ENCODE measurements at regions not wholly inside any gene's neighbourhood (a gene's known extent, or its start where the extent isn't known, plus 50 kb on each side); places are given as distances from the start of the nearest gene placed in this dataset.
"Not testable (repeated sequence)": the region's sequence is repeated elsewhere in the genome, so short reads cannot be mapped to it uniquely, and the experiment has no call there.

- DNase-seq (ENCODE audit: low spot score in 2 of 2), result no peak
- Histone ChIP-seq H3K4me3 (no peak overlapping the region), H3K27me3 (no peaks in the 10 kb centered on the region), H3K36me3 (no peaks in the 10 kb centered on the region), H3K9me3 (peaks cover 0 to 3% of the 10 kb centered on the region in 2 donors), H3K27ac (no peak overlapping the region), H3K4me1 (no peaks in the 10 kb centered on the region)
- intact Hi-C loops (cut with DNase I), result no loop called here
- no peak for TF ChIP-seq CTCF (IDR thresholded peaks at IDR 0.05)
Measured at GRCh38 chr5:99348597-99348996, 419.8 kb upstream of the CHD1 start.

GRCh38 chr5:99339758-99340157, 411.0 kb upstream of the CHD1 start:
- H3K27ac ChIP-seq, H3K9me3 ChIP-seq: not testable (repeated sequence)

GRCh38 chr5:99334936-99335335, 406.1 kb upstream of the CHD1 start:
- Histone ChIP-seq H3K9me3 (no peaks in the 10 kb centered on the region), H3K27me3 (no peaks in the 10 kb centered on the region), H3K4me3 (no peak overlapping the region), H3K4me1 (no peaks in the 10 kb centered on the region), H3K36me3 (no peaks in the 10 kb centered on the region), H3K27ac (no peak overlapping the region)
- TF ChIP-seq CTCF (IDR thresholded peaks at IDR 0.05), result no peak
- intact Hi-C loops (cut with DNase I), result no loop called here
- no peak for DNase-seq (ENCODE audit: low spot score in 2 of 2)

More at GRCh38 chr5:99339758-99340157, 411.0 kb upstream of the CHD1 start:
- DNase-seq (ENCODE audit: low spot score in 2 of 2); H3K36me3 ChIP-seq; H3K27me3 ChIP-seq; H3K4me1 ChIP-seq; intact Hi-C loops (cut with DNase I); H3K4me3 ChIP-seq: not testable (repeated sequence)

- no peaks in the 10 kb centered on the region for H3K9me3 ChIP-seq
- no peak for TF ChIP-seq CTCF (IDR thresholded peaks at IDR 0.05)
- no peak overlapping the region for H3K27ac ChIP-seq
- H3K27me3 ChIP-seq, result no peaks in the 10 kb centered on the region
- H3K36me3 ChIP-seq, result no peaks in the 10 kb centered on the region
- no peak for DNase-seq (ENCODE audit: low spot score in 2 of 2)
- no peak overlapping the region for H3K4me3 ChIP-seq
- intact Hi-C loops (cut with DNase I), result no loop called here
- H3K4me1 ChIP-seq, result no peaks in the 10 kb centered on the region
Measured at GRCh38 chr5:99331061-99331460, 402.3 kb upstream of the CHD1 start.

- Histone ChIP-seq H3K27ac (no peak overlapping the region), H3K36me3 (no peaks in the 10 kb centered on the region), H3K4me3 (no peak overlapping the region), H3K27me3 (no peaks in the 10 kb centered on the region), H3K4me1 (no peaks in the 10 kb centered on the region), H3K9me3 (no peaks in the 10 kb centered on the region)
- TF ChIP-seq CTCF (IDR thresholded peaks at IDR 0.05), result no peak
- no peak for DNase-seq (ENCODE audit: low spot score in 2 of 2)
- intact Hi-C loops (cut with DNase I), result no loop called here
Measured at GRCh38 chr5:99320436-99320835, 391.6 kb upstream of the CHD1 start.

- no peaks in the 10 kb centered on the region for H3K4me1 ChIP-seq
- TF ChIP-seq CTCF (IDR thresholded peaks at IDR 0.05), result no peak
- H3K27ac ChIP-seq, result no peak overlapping the region
- no peaks in the 10 kb centered on the region for H3K9me3 ChIP-seq
- DNase-seq (ENCODE audit: low spot score in 2 of 2), result no peak
- H3K4me3 ChIP-seq, result no peak overlapping the region
- H3K27me3 ChIP-seq, result no peaks in the 10 kb centered on the region
- no peaks in the 10 kb centered on the region for H3K36me3 ChIP-seq
- intact Hi-C loops (cut with DNase I), result no loop called here
Measured at GRCh38 chr5:99317136-99317535, 388.3 kb upstream of the CHD1 start.

All from ascending aorta (tissue), 2 donors.